ENCODE measurements at regions not wholly inside any gene's neighbourhood (a gene's known extent, or its start where the extent isn't known, plus 50 kb on each side); places are given as distances from the start of the nearest gene placed in this dataset.

DNA sequence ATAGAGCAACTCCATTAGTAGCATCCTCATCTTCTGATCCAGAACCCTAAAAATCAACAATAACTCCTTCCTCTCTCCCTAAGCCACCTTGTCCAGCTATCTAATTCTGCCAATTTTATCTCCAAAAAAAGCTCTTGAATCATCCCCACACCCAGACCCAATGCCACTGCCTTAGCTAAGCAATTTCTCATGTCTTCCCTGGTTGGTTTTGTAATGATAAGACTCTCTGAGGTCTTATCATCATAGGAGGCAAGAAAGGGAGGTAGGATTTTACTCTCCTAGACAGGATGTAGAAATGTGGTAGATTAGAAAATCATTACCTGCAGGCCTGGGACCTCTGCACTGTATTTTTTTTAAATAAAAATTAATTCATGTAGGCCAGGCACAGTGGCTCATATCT is 283.5 kb upstream of the NEBL start:
- TF ChIP-seq POLR2AphosphoS5 (IDR thresholded peaks at IDR 0.05) (no peak), POLR2A (IDR thresholded peaks at IDR 0.05) (no peak)
